OCI-LY3 (cell line): ENCODE measurements at regions not wholly inside any gene's neighbourhood (a gene's known extent, or its start where the extent isn't known, plus 50 kb on each side); places are given as distances from the start of the nearest gene placed in this dataset.

Experiments
- H2AFZ ChIP-seq: fragments of 200-600, 300-600 bp; shearing (Covaris generic); 2 replicates; pipeline ENCODE4 v1.6.0; 2014; ENCODE audit warnings: antibody characterized with exemption, low read depth, low read length
- H3K27ac ChIP-seq: fragments of 200-600, 300-600 bp; sonication (generic); 2 replicates; pipeline ENCODE4 v1.5.1; 2014; ENCODE audit warnings: mild to moderate bottlenecking, low read length, moderate library complexity, mixed read lengths
- H3K27me3 ChIP-seq: fragments of 200-600, 300-600 bp; sonication (generic); 2 replicates; pipeline ENCODE4 v1.6.1; 2014; ENCODE audit warnings: low read depth, low read length, mixed read lengths
- H3K36me3 ChIP-seq: fragments of 200-600, 300-600 bp; sonication (generic); replicated peaks from 2 replicates; pipeline ENCODE3; 2014; ENCODE audit warnings: low read depth, low read length, mixed read lengths
- H3K4me1 ChIP-seq: fragments of 300-600, 200-600 bp; sonication (generic); 2 replicates; pipeline ENCODE4 v1.6.1; 2014; ENCODE audit warnings: low read length, mixed read lengths
- H3K4me2 ChIP-seq: fragments of 200-600, 300-600 bp; sonication (generic); 2 replicates; pipeline ENCODE4 v1.6.1; 2014; ENCODE audit warnings: low read length, mixed read lengths
- H3K4me3 ChIP-seq: fragments of 300-600, 200-600 bp; sonication (generic); 2 replicates; pipeline ENCODE4 v1.5.1; 2014; ENCODE audit warnings: antibody characterized with exemption, mild to moderate bottlenecking, low read length, moderate library complexity
- H3K79me2 ChIP-seq: fragments of 300-600, 200-600 bp; shearing (Covaris generic); 2 replicates; pipeline ENCODE4 v1.6.1; 2014; ENCODE audit warnings: mild to moderate bottlenecking, low read length, mixed read lengths
- H3K9ac ChIP-seq: fragments of 300-600, 200-600 bp; shearing (Covaris generic); 2 replicates; pipeline ENCODE4 v1.6.0; 2014; ENCODE audit warnings: mild to moderate bottlenecking, low read length, moderate library complexity
- H3K9me3 ChIP-seq: fragments of 200-600, 300-600 bp; shearing (Covaris generic); 2 replicates; pipeline ENCODE4 v1.6.1; 2014; ENCODE audit warnings: low read length, mixed read lengths; ENCODE audit not compliant: insufficient read depth
- H4K20me1 ChIP-seq: fragments of 200-600, 300-600 bp; sonication (generic); 2 replicates; pipeline ENCODE4 v1.6.1; 2016; ENCODE audit warnings: low read length, mixed read lengths; ENCODE audit not compliant: insufficient read depth
- CTCF ChIP-seq: fragments of 200-600, 300-600 bp; sonication (generic); IDR thresholded peaks from 2 replicates; pipeline ENCODE4 v1.5.1; 2014; ENCODE audit warnings: antibody characterized with exemption, low read length, low read depth
- EZH2phosphoT487 ChIP-seq: fragments of 200-600 bp; shearing (Covaris generic); IDR thresholded peaks from 2 replicates; pipeline ENCODE4 v1.6.1; 2018; ENCODE audit warnings: antibody characterized with exemption, mixed run types, low read depth

- Histone ChIP-seq H3K4me1 (0 out of 2 replicates have a peak, but pooled peaks cover 2% of the 10 kb centered on the region), H3K27ac (no peak overlapping the region), H2AFZ (no peak overlapping the region), H3K79me2 (no peaks in the 10 kb centered on the region), H3K9ac (no peak overlapping the region), H3K4me2 (no peak overlapping the region), H3K9me3 (no peaks in the 10 kb centered on the region), H3K27me3 (peaks cover 23% of the 10 kb centered on the region; the same call in 1 of the 2 replicates), H3K36me3 (no peaks in the 10 kb centered on the region), H4K20me1 (no peaks in the 10 kb centered on the region), H3K4me3 (no peak overlapping the region)
- TF ChIP-seq EZH2phosphoT487 = no peak
Measured at GRCh38 chr14:97846156-97846555, 1049.0 kb downstream of the VRK1 start.

- no peak for TF ChIP-seq EZH2phosphoT487
- TF ChIP-seq CTCF = no peak
- Histone ChIP-seq H3K27me3 (peaks cover 18% of the 10 kb centered on the region; the same call in 1 of the 2 replicates), H3K4me1 (0 out of 2 replicates have a peak, but pooled peaks cover 5% of the 10 kb centered on the region), H3K36me3 (no peaks in the 10 kb centered on the region), H2AFZ (no peak overlapping the region), H3K9ac (no peak overlapping the region), H3K27ac (no peak overlapping the region), H3K4me3 (no peak overlapping the region), H3K4me2 (no peak overlapping the region), H4K20me1 (no peaks in the 10 kb centered on the region), H3K9me3 (no peaks in the 10 kb centered on the region), H3K79me2 (no peaks in the 10 kb centered on the region)
Measured at GRCh38 chr14:97848317-97848980, 1051.3 kb downstream of the VRK1 start.

- Histone ChIP-seq H3K9ac (no peak overlapping the region), H3K36me3 (no peaks in the 10 kb centered on the region), H4K20me1 (no peaks in the 10 kb centered on the region), H3K27me3 (peaks cover 18% of the 10 kb centered on the region; the same call in 1 of the 2 replicates), H2AFZ (no peak overlapping the region), H3K4me1 (0 out of 2 replicates have a peak, but pooled peaks cover 5% of the 10 kb centered on the region), H3K79me2 (no peaks in the 10 kb centered on the region), H3K9me3 (no peaks in the 10 kb centered on the region), H3K4me2 (no peak overlapping the region), H3K4me3 (no peak overlapping the region), H3K27ac (no peak overlapping the region)
- TF ChIP-seq CTCF = no peak
- TF ChIP-seq EZH2phosphoT487 = no peak
Measured at GRCh38 chr14:97850466-97850865, 1053.3 kb downstream of the VRK1 start.

GRCh38 chr14:97850886-97851285 is 1053.7 kb downstream of the VRK1 start:
- H3K27me3 ChIP-seq = peaks cover 17% of the 10 kb centered on the region; the same call in 1 of the 2 replicates
- H2AFZ ChIP-seq = no peak overlapping the region
- H3K9ac ChIP-seq = no peak overlapping the region
- H4K20me1 ChIP-seq = no peaks in the 10 kb centered on the region
- TF ChIP-seq CTCF = no peak
- no peak for TF ChIP-seq EZH2phosphoT487
- 0 out of 2 replicates have a peak, but pooled peaks cover 5% of the 10 kb centered on the region for H3K4me1 ChIP-seq
- H3K4me2 ChIP-seq = no peak overlapping the region
- H3K27ac ChIP-seq = no peak overlapping the region
- no peaks in the 10 kb centered on the region for H3K9me3 ChIP-seq
- H3K36me3 ChIP-seq = no peaks in the 10 kb centered on the region
- H3K4me3 ChIP-seq = no peak overlapping the region
- H3K79me2 ChIP-seq = no peaks in the 10 kb centered on the region
